ENCODE measurements at regions not wholly inside any gene's neighbourhood (a gene's known extent, or its start where the extent isn't known, plus 50 kb on each side); places are given as distances from the start of the nearest gene placed in this dataset.

DNA sequence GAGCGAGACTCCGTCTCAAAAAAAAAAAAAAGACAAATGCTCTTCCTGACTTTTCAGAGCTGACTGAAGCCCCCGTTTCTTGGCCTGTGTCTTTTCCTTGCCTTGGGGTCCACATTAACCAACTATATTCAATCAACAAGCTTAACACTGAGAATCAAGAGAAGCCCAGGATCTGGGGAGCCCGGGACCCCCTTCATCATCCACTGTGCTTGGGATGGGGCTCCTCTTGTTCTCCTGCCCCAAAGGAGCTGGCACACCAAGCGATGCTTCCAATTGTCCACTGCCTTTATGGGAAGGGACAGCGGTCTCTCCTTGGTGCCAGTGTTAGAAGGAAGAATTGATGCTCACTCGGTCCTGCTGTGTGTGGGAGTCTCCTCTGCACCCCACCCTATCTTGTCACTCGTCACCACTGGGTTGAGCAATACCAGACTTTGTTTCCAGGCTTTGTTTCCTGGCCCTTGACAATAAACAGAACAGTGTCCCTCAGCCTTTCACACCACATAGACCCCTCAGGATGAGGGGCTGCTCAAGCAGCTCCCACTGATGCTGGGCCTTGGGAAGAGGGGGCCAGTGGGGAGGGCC is 146.7 kb downstream of the KCNJ12 start:
- TF ChIP-seq EZH2phosphoT487 (IDR thresholded peaks at IDR 0.05), result no peak
- TF ChIP-seq EZH2 (IDR thresholded peaks at IDR 0.05), result no peak
- TF ChIP-seq, protein P1, sequence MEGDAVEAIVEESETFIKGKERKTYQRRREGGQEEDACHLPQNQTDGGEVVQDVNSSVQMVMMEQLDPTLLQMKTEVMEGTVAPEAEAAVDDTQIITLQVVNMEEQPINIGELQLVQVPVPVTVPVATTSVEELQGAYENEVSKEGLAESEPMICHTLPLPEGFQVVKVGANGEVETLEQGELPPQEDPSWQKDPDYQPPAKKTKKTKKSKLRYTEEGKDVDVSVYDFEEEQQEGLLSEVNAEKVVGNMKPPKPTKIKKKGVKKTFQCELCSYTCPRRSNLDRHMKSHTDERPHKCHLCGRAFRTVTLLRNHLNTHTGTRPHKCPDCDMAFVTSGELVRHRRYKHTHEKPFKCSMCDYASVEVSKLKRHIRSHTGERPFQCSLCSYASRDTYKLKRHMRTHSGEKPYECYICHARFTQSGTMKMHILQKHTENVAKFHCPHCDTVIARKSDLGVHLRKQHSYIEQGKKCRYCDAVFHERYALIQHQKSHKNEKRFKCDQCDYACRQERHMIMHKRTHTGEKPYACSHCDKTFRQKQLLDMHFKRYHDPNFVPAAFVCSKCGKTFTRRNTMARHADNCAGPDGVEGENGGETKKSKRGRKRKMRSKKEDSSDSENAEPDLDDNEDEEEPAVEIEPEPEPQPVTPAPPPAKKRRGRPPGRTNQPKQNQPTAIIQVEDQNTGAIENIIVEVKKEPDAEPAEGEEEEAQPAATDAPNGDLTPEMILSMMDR (IDR thresholded peaks at IDR 0.05), result no peak
- H3K27me3 ChIP-seq, result no peaks in the 10 kb centered on the region
- no peak overlapping the region for H2AFZ ChIP-seq (replicated peaks)
- no peak overlapping the region for H3K4me3 Mint-ChIP-seq
- no peak overlapping the region for H3K27ac ChIP-seq
- peaks cover 7% of the 10 kb centered on the region for H3K4me1 Mint-ChIP-seq
- H3K27ac Mint-ChIP-seq, result no peak overlapping the region
- no peak overlapping the region for H3K4me2 ChIP-seq
- H3K9me3 ChIP-seq (ENCODE audit: low read depth), result no peaks in the 10 kb centered on the region
- H4K20me1 ChIP-seq (ENCODE audit: low read depth), result no peaks in the 10 kb centered on the region
- peaks cover 2% of the 10 kb centered on the region for H3K9me3 Mint-ChIP-seq
- DNase-seq (ENCODE audit: low spot score), result no peak
- no peaks in the 10 kb centered on the region for H3K79me2 ChIP-seq (ENCODE audit: low read depth)
- H3K4me3 ChIP-seq, result no peak overlapping the region
- no peaks in the 10 kb centered on the region for H3K4me1 ChIP-seq
- H3K36me3 Mint-ChIP-seq, result no peaks in the 10 kb centered on the region
- no peak overlapping the region for H3K9ac ChIP-seq
- no peaks in the 10 kb centered on the region for H3K36me3 ChIP-seq
- H3K27me3 Mint-ChIP-seq (ENCODE audit: insufficient read depth, low read depth), result peaks cover 7% of the 10 kb centered on the region
- H3F3A ChIP-seq (ENCODE audit: low read depth), result no peaks in the 10 kb centered on the region

DNA sequence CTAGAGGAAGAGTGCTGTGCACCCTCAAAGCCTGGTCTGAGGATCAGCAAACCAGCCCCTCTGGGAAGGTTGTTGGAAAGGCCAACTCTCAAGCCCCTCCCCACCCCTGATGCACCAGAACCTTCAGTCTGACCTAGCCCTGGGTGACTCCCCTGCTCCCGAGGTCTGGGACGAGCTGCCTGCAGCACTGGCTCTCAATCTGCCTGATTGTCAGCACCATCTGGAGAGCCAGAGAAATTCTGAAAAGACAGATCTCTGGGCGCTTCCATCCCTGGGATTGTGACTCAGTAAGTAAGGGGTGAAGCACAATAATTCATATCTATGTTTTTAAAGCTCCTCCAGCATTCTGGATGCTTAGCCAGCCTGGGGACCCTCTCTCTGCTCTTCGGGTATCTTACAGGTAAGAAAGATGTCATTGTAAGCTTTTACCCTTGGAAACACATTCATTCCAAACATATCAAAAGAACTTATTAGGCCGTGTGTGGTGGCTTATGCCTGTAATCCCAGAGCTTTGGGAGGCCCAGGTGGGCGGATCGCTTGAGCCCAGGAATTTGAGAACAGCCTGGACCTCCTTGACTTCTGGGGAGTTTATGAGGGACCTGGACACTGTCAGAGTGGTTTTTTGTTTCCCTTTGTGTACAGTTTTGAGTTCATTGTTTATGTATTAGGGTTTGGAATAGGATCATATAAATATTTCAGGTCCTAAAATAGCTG is 147.5 kb downstream of the KCNJ12 start:
- no peaks in the 10 kb centered on the region for H3F3A ChIP-seq (ENCODE audit: low read depth)
- peaks cover 6% of the 10 kb centered on the region for H3K4me1 Mint-ChIP-seq
- no peaks in the 10 kb centered on the region for H3K36me3 ChIP-seq
- no peak overlapping the region for H3K27ac Mint-ChIP-seq
- DNase-seq (ENCODE audit: low spot score), result no peak
- H2AFZ ChIP-seq (replicated peaks), result no peak overlapping the region
- peaks cover 2% of the 10 kb centered on the region for H3K9me3 Mint-ChIP-seq
- no peaks in the 10 kb centered on the region for H3K27me3 ChIP-seq
- no peak overlapping the region for H3K27ac ChIP-seq
- no peak overlapping the region for H3K4me3 ChIP-seq
- no peaks in the 10 kb centered on the region for H3K79me2 ChIP-seq (ENCODE audit: low read depth)
- H3K9me3 ChIP-seq (ENCODE audit: low read depth), result no peaks in the 10 kb centered on the region
- no peak for TF ChIP-seq EZH2 (IDR thresholded peaks at IDR 0.05)
- TF ChIP-seq, protein P1 (IDR thresholded peaks at IDR 0.05), result no peak
- no peak for TF ChIP-seq EZH2phosphoT487 (IDR thresholded peaks at IDR 0.05)
- H4K20me1 ChIP-seq (ENCODE audit: low read depth), result no peaks in the 10 kb centered on the region
- no peak overlapping the region for H3K4me3 Mint-ChIP-seq
- no peak overlapping the region for H3K9ac ChIP-seq
- peaks cover 7% of the 10 kb centered on the region for H3K27me3 Mint-ChIP-seq (ENCODE audit: insufficient read depth, low read depth)
- H3K36me3 Mint-ChIP-seq, result no peaks in the 10 kb centered on the region
- no peaks in the 10 kb centered on the region for H3K4me1 ChIP-seq
- no peak overlapping the region for H3K4me2 ChIP-seq

DNA sequence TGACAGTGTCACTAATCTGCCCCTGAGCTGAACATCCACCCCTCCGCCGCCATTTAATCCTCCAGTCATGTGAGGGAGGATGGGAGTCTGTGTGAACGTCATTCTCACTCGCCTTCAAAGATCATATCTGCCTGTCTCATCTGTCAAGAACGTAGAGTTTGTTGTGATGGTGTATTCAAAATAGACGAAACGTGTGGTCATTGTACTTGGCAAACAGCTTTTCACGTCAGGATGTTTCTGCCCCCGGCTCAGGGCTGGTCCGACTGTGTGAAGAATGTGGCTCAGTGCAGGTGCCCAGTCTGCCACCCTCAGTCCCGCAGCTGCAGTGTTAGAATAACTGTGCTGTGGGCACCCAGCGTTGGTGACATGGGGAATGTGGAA is 148.0 kb downstream of the KCNJ12 start:
- Mint-ChIP-seq H3K4me1 (peaks cover 6% of the 10 kb centered on the region), H3K27me3 (ENCODE audit: insufficient read depth, low read depth) (peaks cover 5% of the 10 kb centered on the region), H3K36me3 (no peaks in the 10 kb centered on the region), H3K4me3 (no peak overlapping the region), H3K27ac (no peak overlapping the region), H3K9me3 (no peaks in the 10 kb centered on the region)
- no peaks in the 10 kb centered on the region for H3K4me1 ChIP-seq
- no peak for DNase-seq (ENCODE audit: low spot score)
- no peaks in the 10 kb centered on the region for H3K9me3 ChIP-seq (ENCODE audit: low read depth)
- H3K27me3 ChIP-seq, result no peaks in the 10 kb centered on the region
- no peaks in the 10 kb centered on the region for H3K36me3 ChIP-seq
- TF ChIP-seq, protein P1 (IDR thresholded peaks at IDR 0.05), result no peak
- TF ChIP-seq EZH2phosphoT487 (IDR thresholded peaks at IDR 0.05) (no peak), EZH2 (IDR thresholded peaks at IDR 0.05) (no peak)
- no peak overlapping the region for H3K9ac ChIP-seq
- H3K27ac ChIP-seq, result no peak overlapping the region
- H3K79me2 ChIP-seq (ENCODE audit: low read depth), result no peaks in the 10 kb centered on the region
- no peak overlapping the region for H3K4me3 ChIP-seq
- H4K20me1 ChIP-seq (ENCODE audit: low read depth), result no peaks in the 10 kb centered on the region
- H3F3A ChIP-seq (ENCODE audit: low read depth), result no peaks in the 10 kb centered on the region
- no peak overlapping the region for H2AFZ ChIP-seq (replicated peaks)
- no peak overlapping the region for H3K4me2 ChIP-seq
